GM19397 (cell line): ENCODE measurements at regions not wholly inside any gene's neighbourhood (a gene's known extent, or its start where the extent isn't known, plus 50 kb on each side); places are given as distances from the start of the nearest gene placed in this dataset.
A peak's percentile ranks its signal among the peaks of the same experiment; 100 is the strongest.

ENCODE experiments used
- ATAC-seq: cut with Tn5 transposase; IDR thresholded peaks from one replicate; pipeline ENCODE4 v1.9.1; 2021; ENCODE audit warnings: mild to moderate bottlenecking, moderate library complexity; ENCODE audit not compliant: unreplicated experiment

DNA sequence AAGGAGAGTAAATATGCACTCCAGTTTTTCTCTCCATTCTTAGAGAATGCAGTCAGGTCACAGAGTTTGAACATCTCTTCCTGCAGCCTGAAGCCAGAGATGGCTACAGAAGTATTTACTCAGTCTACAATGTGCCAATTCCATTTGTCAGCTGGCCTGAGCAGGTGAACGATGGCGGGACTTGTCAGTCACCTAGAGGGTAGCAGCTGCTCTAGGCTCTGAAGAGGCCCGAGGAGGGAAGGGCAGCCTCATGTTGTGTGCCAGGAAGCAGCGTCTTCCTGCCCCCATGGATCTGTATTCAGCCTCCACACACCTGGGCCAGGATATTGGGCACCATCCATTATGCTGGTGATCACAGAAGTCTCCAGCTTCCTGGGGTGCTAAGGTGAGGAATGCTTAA lies 316.7 kb upstream of the CHAC2 start:
- no peak for ATAC-seq

- ATAC-seq, result no peak
Measured at GRCh38 chr2:53448591-53448990, 319.0 kb upstream of the CHAC2 start.

- no peak for ATAC-seq
Measured at GRCh38 chr2:53448086-53448485, 319.5 kb upstream of the CHAC2 start.

DNA sequence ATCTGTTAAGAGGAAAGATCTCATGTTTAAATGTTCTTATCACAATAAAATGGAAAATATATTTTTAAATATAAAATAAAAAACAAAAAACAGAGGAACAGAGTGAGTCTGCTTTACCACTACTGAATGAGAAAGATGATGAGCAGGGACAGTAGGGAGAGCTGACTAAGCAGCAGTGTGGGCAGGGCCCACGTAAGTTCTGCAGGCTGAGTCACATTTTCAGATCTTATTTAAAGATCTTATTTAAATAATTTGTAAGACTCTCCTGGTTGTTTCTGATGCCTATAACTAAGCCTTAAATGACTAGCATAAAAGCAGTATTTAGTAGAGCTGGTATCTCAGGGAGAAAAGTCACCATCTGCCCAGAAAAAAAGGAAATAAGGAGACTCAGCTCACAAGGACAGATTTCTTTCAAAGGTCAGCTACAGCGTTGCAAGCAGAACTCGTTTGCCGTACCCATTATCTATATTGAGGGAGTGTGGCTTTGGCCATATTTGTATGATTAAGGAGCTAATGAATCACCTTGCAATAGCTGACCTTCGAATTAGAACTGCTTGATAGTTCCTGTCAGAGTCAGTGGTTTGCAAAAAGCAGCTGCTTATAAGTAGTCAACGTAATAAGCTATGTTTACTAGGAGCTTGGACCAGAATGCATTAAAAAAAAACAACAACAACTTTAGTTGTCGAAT lies 322.1 kb upstream of the CHAC2 start:
- no peak for ATAC-seq

- ATAC-seq, result no peak
Measured at GRCh38 chr2:53442783-53443182, 324.8 kb upstream of the CHAC2 start.

DNA sequence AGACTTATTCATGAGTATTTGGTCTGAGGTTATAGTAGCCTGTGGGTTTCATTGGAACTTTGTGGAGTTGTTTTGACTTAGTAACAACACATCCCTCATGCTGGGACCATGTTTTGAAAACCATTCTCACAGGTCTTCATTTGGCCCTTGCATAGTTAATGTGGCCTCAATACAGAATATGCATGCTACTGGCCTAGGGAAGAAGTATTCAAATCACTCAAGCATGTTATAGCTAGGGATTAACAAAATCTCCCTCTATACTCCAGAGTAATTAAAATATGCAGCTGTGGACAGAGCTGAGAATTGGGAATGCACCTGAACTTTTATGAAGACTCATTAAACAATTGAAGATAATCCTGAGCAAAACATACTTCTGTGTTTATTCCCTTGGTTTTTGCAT lies 325.5 kb upstream of the CHAC2 start:
- no peak for ATAC-seq

DNA sequence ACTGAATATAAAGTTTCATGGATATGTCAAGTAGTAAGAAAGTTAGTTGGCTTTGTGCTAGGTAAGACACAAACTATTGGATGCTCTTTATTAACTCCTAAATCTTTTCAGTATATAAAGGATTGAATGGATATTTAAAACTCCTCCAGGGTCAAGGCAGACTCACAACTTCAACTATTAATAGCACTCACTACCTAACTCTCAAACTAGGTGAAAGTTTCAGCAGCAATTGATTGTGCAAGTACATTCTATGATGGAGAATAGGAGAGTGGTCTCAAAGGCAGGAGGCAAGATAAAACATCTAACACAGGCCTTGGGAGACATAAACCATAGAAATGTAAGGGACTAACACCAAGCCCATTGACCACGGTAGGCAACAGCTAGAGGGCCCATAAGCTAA lies 328.9 kb upstream of the CHAC2 start:
- no peak for ATAC-seq

GRCh38 chr2:53438100-53438499 lies 329.5 kb upstream of the CHAC2 start:
- no peak for ATAC-seq

GRCh38 chr2:53437371-53437770 lies 330.2 kb upstream of the CHAC2 start:
- ATAC-seq, result no peak

- ATAC-seq, result no peak
Measured at GRCh38 chr2:53436882-53437281, 330.7 kb upstream of the CHAC2 start.

- ATAC-seq, result no peak
Measured at GRCh38 chr2:53435610-53436009, 332.0 kb upstream of the CHAC2 start.

- ATAC-seq, result no peak
Measured at GRCh38 chr2:53434466-53434865, 333.1 kb upstream of the CHAC2 start.

- ATAC-seq, result no peak
Measured at GRCh38 chr2:53432936-53433335, 334.7 kb upstream of the CHAC2 start.

DNA sequence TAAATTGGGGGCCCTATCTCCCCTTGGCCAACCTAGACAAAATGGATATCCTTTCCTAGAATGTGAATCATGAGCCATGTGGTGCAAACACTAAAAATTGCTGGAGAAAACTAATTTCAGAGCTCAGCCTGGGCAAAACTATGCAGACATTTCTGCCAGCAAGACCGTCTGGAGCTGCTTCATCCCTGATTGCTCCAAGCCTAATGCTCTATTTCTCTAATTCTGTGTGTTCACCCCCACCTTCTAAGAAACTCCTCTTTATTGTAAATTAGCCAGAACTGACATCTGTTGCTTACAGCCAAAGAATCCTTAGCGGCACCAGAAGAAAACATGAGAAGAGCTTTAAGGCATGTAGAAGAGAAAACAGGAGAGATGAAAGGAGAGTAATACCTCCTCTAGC lies 337.7 kb upstream of the CHAC2 start:
- ATAC-seq, result no peak

DNA sequence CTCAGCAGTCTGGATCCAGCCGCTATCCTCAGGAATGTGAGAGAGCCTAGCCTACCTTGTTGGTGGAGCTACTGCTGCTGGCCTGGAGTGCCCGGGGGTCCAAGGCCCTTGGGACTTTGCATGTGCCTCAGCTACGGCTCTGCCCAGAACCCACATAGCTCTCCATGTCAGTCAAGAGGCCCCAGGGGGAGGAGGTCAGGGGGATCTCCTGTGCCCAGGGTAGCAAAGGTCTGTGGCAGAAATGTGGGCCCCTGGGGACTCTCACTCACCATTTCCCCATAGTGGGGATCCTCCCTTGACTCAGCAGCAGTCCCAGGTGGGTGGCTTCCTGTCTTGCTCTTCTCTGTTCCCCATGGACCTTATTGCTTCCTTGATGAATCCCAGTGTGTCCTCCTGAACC lies 342.7 kb upstream of the CHAC2 start:
- ATAC-seq, result peak; percentile 78

GRCh38 chr2:53423465-53423864 lies 344.1 kb upstream of the CHAC2 start:
- ATAC-seq, result no peak

DNA sequence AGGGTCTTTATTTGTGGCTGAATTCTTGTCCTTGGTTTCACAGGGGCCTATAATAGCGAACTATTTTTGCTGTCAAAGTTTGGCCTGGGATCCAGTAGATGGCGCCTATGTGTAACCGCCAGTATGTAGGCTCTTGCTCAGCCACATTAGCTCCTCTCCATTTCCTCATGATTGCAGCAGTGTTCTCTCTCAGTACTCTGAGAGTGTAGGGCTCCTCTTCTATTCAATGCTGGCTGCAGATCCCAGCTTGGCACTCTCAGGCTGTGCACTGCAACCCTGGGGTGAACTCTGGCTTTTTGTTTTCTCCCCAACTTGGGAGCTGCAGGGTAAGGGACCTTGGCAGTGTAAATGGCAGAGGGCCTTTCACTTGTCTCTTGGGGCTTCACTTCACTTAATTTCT lies 344.6 kb upstream of the CHAC2 start:
- ATAC-seq, result peak; percentile 59

DNA sequence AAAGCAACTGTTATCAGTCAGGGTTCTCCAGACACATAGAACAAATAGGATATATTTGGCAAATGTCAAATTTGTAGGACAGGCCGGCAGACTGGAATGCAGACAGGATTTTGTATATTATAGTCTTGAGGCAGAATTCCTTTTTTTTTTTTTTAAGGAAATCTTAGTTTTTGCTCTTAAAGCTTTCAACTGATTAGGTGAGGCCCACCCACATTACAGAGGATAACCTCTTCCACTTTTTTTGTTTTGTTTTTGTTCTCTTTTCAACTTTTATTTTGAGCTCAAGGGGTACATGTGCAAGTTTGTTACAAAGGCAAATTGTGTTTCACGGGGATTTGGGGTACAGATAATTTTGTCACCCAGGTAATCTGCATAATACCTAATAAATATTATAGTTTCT lies 350.2 kb upstream of the CHAC2 start:
- ATAC-seq, result no peak

- ATAC-seq, result no peak
Measured at GRCh38 chr2:53407363-53408080, 360.1 kb upstream of the CHAC2 start.

- ATAC-seq, result no peak
Measured at GRCh38 chr2:53403792-53404413, 363.7 kb upstream of the CHAC2 start.

GRCh38 chr2:53397085-53397484 lies 370.5 kb upstream of the CHAC2 start:
- ATAC-seq, result no peak

GRCh38 chr2:53381271-53381670 lies 386.3 kb upstream of the CHAC2 start:
- no peak for ATAC-seq
